ENCODE measurements at regions not wholly inside any gene's neighbourhood (a gene's known extent, or its start where the extent isn't known, plus 50 kb on each side); places are given as distances from the start of the nearest gene placed in this dataset.

DNA sequence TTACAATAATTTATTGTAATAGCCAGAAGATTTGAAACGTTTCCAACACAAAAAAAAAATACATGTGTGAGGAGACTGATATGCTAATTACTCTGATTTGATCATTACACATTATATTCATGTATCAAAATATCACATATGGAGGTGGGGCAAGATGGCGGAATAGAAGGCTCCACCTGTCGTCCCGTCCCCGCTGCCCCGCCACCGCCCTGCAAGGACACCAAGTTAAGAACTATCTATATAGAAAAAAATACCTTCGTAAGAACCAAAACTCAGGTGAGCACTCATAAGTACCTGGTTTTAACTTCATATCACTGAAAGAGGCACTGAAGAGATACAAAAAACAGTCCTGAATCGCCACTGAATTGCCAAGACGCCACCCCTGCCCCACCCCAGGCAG, 60.9 kb upstream of the SCRG1 start:
- TF ChIP-seq EZH2 (IDR thresholded peaks at IDR 0.05; ENCODE audit: insufficient read depth, poor library complexity, severe bottlenecking), result no peak
- TF ChIP-seq EZH2phosphoT487 (IDR thresholded peaks at IDR 0.05; ENCODE audit: insufficient read depth, low read depth), result no peak
